Spinal cord (tissue), 9 donors: ENCODE measurements at regions not wholly inside any gene's neighbourhood (a gene's known extent, or its start where the extent isn't known, plus 50 kb on each side); places are given as distances from the start of the nearest gene placed in this dataset.
"Not testable (repeated sequence)": the region's sequence is repeated elsewhere in the genome, so short reads cannot be mapped to it uniquely, and the experiment has no call there.

ENCODE experiments used
- DNase-seq, 6 donors: peaks; one replicate each; pipeline versions ENCODE4 v3.0.0 to v3.0.0-alpha.2; 2013 to 2015; ENCODE audit warnings: low spot score in 6 of 6, low read depth in 4 of 6
- H3K27ac ChIP-seq: one replicate; pipeline ENCODE4 v1.5.1; 2013; ENCODE audit warnings: low read depth, low read length, control low read depth
- H3K27me3 ChIP-seq: one replicate; pipeline ENCODE4 v1.6.1; 2013; ENCODE audit warnings: low read length; ENCODE audit not compliant: control insufficient read depth, insufficient read depth
- H3K36me3 ChIP-seq: one replicate; pipeline ENCODE4 v1.6.1; 2013; ENCODE audit warnings: low read length; ENCODE audit not compliant: control insufficient read depth, insufficient read depth
- H3K4me1 ChIP-seq: one replicate; pipeline ENCODE4 v1.6.1; 2013; ENCODE audit warnings: low read length; ENCODE audit not compliant: control insufficient read depth, insufficient read depth
- H3K4me3 ChIP-seq: one replicate; pipeline ENCODE4 v1.5.1; 2013; ENCODE audit warnings: low read depth, low read length, control low read depth
- H3K9me3 ChIP-seq: one replicate; pipeline ENCODE4 v1.6.1; 2013; ENCODE audit warnings: low read length; ENCODE audit not compliant: control insufficient read depth, insufficient read depth
- WGBS: methylation state at CpG from one replicate; pipeline ENCODE4 v1.1.5; 2013; ENCODE audit warnings: missing lambda C conversion rate; ENCODE audit not compliant: insufficient coverage; 5-methylcytosine and 5-hydroxymethylcytosine counted together
- donor health status: healthy.

DNA sequence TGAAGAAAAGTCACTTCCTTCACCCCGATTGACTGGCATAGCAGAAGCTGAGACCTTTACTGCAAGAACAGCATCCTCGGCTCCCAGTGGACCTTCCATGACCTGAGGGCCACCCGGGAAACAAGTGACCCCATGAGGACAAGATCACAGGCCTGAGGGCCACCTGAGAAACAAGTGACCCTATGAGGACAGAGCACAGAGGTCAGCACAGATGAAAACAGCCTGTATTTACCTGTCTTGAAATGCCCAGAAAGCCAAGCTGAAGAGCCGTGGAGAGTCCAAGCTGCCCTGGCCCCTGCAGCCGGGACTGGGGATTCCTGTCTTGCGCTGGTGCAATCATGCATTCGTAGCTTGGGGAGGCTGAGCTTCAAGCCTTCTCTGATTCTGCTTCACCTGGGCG is 114.2 kb upstream of the SPACA7 start:
- H3K36me3 ChIP-seq: no peaks in the 10 kb centered on the region
- H3K27me3 ChIP-seq: no peaks in the 10 kb centered on the region
- no peak for DNase-seq
- no peak overlapping the region for H3K4me3 ChIP-seq
- 90% methylated on average over 7 of the region's 8 CpGs for WGBS
- no peaks in the 10 kb centered on the region for H3K9me3 ChIP-seq
- H3K27ac ChIP-seq: no peak overlapping the region
- H3K4me1 ChIP-seq: no peaks in the 10 kb centered on the region

DNA sequence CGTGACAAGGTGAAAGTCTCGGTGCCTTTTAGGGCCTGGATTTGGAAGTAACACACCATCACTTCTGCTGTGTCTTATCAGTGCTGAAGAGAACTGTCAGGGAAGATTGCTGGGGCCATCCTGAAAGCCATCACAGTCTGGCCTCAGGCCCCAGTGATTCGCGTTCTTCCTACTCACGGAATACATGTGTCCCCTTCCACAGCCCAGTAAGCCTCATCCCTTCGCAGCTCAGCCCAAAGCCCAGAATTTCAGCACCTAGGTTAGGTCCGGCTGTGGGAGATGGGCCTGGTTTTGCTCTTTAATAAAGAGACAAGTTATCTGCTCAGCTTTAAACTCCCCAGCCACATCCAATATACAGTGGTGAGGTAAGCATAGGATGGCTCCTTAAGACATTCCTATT is 113.0 kb upstream of the SPACA7 start:
- WGBS: 94% methylated on average over 3 of the region's 7 CpGs
- Histone ChIP-seq H3K4me3 (no peak overlapping the region), H3K27ac (no peak overlapping the region), H3K4me1 (no peaks in the 10 kb centered on the region), H3K9me3 (no peaks in the 10 kb centered on the region), H3K27me3 (no peaks in the 10 kb centered on the region), H3K36me3 (no peaks in the 10 kb centered on the region)
- DNase-seq: no peak

- Histone ChIP-seq H3K9me3 (no peaks in the 10 kb centered on the region), H3K4me1 (no peaks in the 10 kb centered on the region), H3K36me3 (no peaks in the 10 kb centered on the region), H3K27me3 (no peaks in the 10 kb centered on the region), H3K4me3 (no peak overlapping the region), H3K27ac (no peak overlapping the region)
- no CpG with 5 or more reads among the region's 3 CpGs for WGBS
- no peak for DNase-seq
Observed at GRCh38 chr13:112267660-112268059, 108.5 kb upstream of the SPACA7 start.

- Histone ChIP-seq H3K4me3 (no peak overlapping the region), H3K9me3 (no peaks in the 10 kb centered on the region), H3K36me3 (no peaks in the 10 kb centered on the region), H3K27ac (no peak overlapping the region), H3K27me3 (no peaks in the 10 kb centered on the region), H3K4me1 (no peaks in the 10 kb centered on the region)
- WGBS: 80% methylated on average over 1 of the region's 2 CpGs
- DNase-seq: no peak
Observed at GRCh38 chr13:112270951-112271350, 105.2 kb upstream of the SPACA7 start.

- DNase-seq, H3K36me3 ChIP-seq, H3K27me3 ChIP-seq, H3K4me3 ChIP-seq, H3K9me3 ChIP-seq, H3K27ac ChIP-seq, H3K4me1 ChIP-seq: not testable (repeated sequence)
Observed at GRCh38 chr13:112286733-112287132, 89.4 kb upstream of the SPACA7 start.

GRCh38 chr13:112320303-112320702 is 55.9 kb upstream of the SPACA7 start:
- Histone ChIP-seq H3K27ac (no peak overlapping the region), H3K27me3 (peaks cover 3% of the 10 kb centered on the region), H3K4me3 (no peak overlapping the region), H3K9me3 (no peaks in the 10 kb centered on the region), H3K4me1 (no peaks in the 10 kb centered on the region), H3K36me3 (no peaks in the 10 kb centered on the region)
- 94% methylated on average over 7 of the region's 7 CpGs for WGBS
- no peak for DNase-seq

DNA sequence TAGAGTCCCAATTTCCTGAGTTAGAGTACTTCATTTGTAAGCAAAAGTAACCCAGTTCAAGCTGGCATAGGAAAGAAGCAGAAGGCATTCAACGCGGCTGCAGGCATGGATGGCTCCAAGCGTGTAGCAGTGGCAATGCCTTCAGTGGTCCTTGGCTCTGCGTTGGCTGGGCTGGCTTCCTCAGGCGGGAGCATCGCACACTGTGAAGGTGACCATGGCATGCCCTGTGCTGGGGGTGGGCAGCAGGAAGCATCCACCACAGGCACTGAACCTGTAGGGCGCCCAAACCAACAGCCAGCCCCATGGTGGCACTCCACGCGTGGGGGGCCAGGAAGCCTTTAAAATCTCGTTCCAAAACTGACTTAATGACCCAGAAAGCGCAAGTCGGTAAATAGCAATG is 53.6 kb upstream of the SPACA7 start:
- Histone ChIP-seq H3K4me3 (no peak overlapping the region), H3K4me1 (no peaks in the 10 kb centered on the region), H3K27ac (no peak overlapping the region), H3K27me3 (no peaks in the 10 kb centered on the region), H3K36me3 (no peaks in the 10 kb centered on the region), H3K9me3 (no peaks in the 10 kb centered on the region)
- DNase-seq: no peak
- WGBS: 92% methylated on average over 11 of the region's 12 CpGs

DNA sequence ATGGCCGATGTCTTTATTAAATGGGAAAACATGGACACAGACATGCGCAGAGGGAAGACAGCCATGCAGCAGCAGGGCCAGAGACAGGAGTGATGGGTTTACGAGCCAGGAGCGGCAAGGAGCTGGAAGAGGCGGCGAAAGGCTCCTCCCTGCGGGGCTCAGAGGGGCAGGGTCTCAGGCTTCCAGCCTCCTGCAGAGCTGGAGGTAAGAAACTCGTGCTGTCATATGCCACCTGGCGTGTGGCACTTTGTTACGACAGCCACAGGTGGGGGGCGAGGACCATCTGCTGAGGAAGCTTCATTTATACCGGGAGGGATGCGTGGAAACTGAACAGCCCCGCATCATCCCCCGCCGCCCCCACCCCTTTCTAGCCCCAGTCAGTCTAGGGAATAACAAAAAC is 52.0 kb upstream of the SPACA7 start:
- H3K36me3 ChIP-seq: no peaks in the 10 kb centered on the region
- 46% methylated on average over 10 of the region's 16 CpGs for WGBS
- no peak overlapping the region for H3K4me3 ChIP-seq
- no peaks in the 10 kb centered on the region for H3K4me1 ChIP-seq
- H3K27me3 ChIP-seq: no peaks in the 10 kb centered on the region
- no peaks in the 10 kb centered on the region for H3K9me3 ChIP-seq
- no peak for DNase-seq
- no peak overlapping the region for H3K27ac ChIP-seq

- peaks cover 3% of the 10 kb centered on the region for H3K27me3 ChIP-seq
Observed at GRCh38 chr13:112325142-112325808, 50.9 kb upstream of the SPACA7 start.

GRCh38 chr13:112325920-112326645 is 50.1 kb upstream of the SPACA7 start:
- WGBS: 87% methylated on average over 26 of the region's 26 CpGs
- H3K27me3 ChIP-seq: peaks cover 11% of the 10 kb centered on the region
- no peaks in the 10 kb centered on the region for H3K36me3 ChIP-seq
- DNase-seq: no peak
- H3K4me1 ChIP-seq: peaks cover 7% of the 10 kb centered on the region
- no peak overlapping the region for H3K4me3 ChIP-seq
- H3K27ac ChIP-seq: no peak overlapping the region
- H3K9me3 ChIP-seq: no peaks in the 10 kb centered on the region

More at GRCh38 chr13:112325142-112325808, 50.9 kb upstream of the SPACA7 start:
- H3K27ac ChIP-seq: no peak overlapping the region
- no peaks in the 10 kb centered on the region for H3K9me3 ChIP-seq
- H3K36me3 ChIP-seq: no peaks in the 10 kb centered on the region
- H3K4me1 ChIP-seq: no peaks in the 10 kb centered on the region
- DNase-seq: no peak
- no peak overlapping the region for H3K4me3 ChIP-seq
- WGBS: 73% methylated on average over 25 of the region's 26 CpGs
